ENCODE measurements at regions not wholly inside any gene's neighbourhood (a gene's known extent, or its start where the extent isn't known, plus 50 kb on each side); places are given as distances from the start of the nearest gene placed in this dataset.

DNA sequence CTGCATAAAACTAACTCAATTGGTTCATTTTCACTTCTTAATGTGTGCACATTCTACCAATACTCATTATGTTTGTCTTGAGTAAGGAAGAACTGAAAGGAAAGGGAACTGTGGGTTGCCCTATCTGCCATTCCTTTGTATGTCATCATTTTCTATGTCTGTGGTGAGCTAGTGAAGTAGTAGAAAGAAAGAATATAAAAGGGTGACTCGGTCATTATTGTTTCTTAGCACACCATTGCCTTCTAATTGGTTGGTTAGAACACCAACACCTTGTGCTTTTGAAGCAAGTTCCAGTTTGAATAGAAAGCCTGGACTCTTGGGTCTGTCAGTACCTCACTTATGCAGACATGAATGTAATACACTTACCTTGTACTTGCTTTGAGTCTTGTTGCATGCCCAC is 64.3 kb upstream of the MDFIC start:
- Histone ChIP-seq H3K9me3 (ENCODE audit: low read depth, low read length, poor library complexity, severe bottlenecking) (no peaks in the 10 kb centered on the region), H3K36me3 (ENCODE audit: insufficient read depth, low read length, poor library complexity, severe bottlenecking) (no peaks in the 10 kb centered on the region), H3K27me3 (replicated peaks; ENCODE audit: insufficient read depth, low read depth, low read length, poor library complexity) (no peaks in the 10 kb centered on the region), H3K27ac (ENCODE audit: low read depth, low read length, poor library complexity, severe bottlenecking) (no peak overlapping the region), H3K4me1 (ENCODE audit: insufficient read depth, low read length, poor library complexity, severe bottlenecking) (peaks cover 3% of the 10 kb centered on the region), H3K4me3 (ENCODE audit: low read depth, low read length, poor library complexity, severe bottlenecking) (no peak overlapping the region)
- BruUV-seq (replicated peaks): no TSS peak
- ChIA-PET POLR2A (ENCODE audit: low non-redundant PET) (no interaction called here), CTCF (no interaction called here)
- no peak for DNase-seq (ENCODE audit: low spot score)
- TF ChIP-seq, protein P1, sequence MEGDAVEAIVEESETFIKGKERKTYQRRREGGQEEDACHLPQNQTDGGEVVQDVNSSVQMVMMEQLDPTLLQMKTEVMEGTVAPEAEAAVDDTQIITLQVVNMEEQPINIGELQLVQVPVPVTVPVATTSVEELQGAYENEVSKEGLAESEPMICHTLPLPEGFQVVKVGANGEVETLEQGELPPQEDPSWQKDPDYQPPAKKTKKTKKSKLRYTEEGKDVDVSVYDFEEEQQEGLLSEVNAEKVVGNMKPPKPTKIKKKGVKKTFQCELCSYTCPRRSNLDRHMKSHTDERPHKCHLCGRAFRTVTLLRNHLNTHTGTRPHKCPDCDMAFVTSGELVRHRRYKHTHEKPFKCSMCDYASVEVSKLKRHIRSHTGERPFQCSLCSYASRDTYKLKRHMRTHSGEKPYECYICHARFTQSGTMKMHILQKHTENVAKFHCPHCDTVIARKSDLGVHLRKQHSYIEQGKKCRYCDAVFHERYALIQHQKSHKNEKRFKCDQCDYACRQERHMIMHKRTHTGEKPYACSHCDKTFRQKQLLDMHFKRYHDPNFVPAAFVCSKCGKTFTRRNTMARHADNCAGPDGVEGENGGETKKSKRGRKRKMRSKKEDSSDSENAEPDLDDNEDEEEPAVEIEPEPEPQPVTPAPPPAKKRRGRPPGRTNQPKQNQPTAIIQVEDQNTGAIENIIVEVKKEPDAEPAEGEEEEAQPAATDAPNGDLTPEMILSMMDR (conservative IDR thresholded peaks at IDR 0.05; ENCODE audit: low read depth, low read length): no peak
- no peak for TF ChIP-seq EZH2 (IDR thresholded peaks at IDR 0.05; ENCODE audit: borderline replicate concordance, low read depth, low read length, poor library complexity, severe bottlenecking)
- intact Hi-C loops (cut with micrococcal nuclease; ENCODE audit: unreplicated experiment): no loop called here

DNA sequence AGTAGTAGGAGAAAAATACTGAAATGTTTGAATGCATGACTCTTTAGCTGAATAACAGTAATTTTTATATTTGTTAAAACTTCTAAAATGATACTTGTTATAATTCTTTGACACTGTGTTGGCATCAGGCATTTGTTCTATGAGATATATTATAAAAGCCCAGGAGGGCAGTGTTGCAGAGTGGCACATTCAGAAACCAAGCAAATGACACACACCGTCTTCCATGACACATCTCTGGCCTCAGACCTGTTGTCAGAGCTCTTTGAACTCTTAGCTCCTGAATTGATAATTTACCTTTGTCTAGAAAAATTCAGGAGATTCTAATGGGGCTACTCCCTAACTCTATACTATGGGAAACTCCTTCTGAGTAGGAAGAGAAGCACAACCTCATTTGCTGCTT is 62.4 kb upstream of the MDFIC start:
- ChIA-PET CTCF (no interaction called here), POLR2A (ENCODE audit: low non-redundant PET) (no interaction called here)
- H3K27me3 ChIP-seq (replicated peaks; ENCODE audit: insufficient read depth, low read depth, low read length, poor library complexity): no peaks in the 10 kb centered on the region
- H3K36me3 ChIP-seq (ENCODE audit: insufficient read depth, low read length, poor library complexity, severe bottlenecking): no peaks in the 10 kb centered on the region
- peaks cover 3% of the 10 kb centered on the region for H3K4me1 ChIP-seq (ENCODE audit: insufficient read depth, low read length, poor library complexity, severe bottlenecking)
- no peak overlapping the region for H3K27ac ChIP-seq (ENCODE audit: low read depth, low read length, poor library complexity, severe bottlenecking)
- no TSS peak for BruUV-seq (replicated peaks)
- no peaks in the 10 kb centered on the region for H3K9me3 ChIP-seq (ENCODE audit: low read depth, low read length, poor library complexity, severe bottlenecking)
- intact Hi-C loops (cut with micrococcal nuclease; ENCODE audit: unreplicated experiment): no loop called here
- no peak for TF ChIP-seq EZH2 (IDR thresholded peaks at IDR 0.05; ENCODE audit: borderline replicate concordance, low read depth, low read length, poor library complexity, severe bottlenecking)
- TF ChIP-seq, protein P1 (conservative IDR thresholded peaks at IDR 0.05; ENCODE audit: low read depth, low read length): no peak
- no peak for DNase-seq (ENCODE audit: low spot score)
- H3K4me3 ChIP-seq (ENCODE audit: low read depth, low read length, poor library complexity, severe bottlenecking): no peak overlapping the region

DNA sequence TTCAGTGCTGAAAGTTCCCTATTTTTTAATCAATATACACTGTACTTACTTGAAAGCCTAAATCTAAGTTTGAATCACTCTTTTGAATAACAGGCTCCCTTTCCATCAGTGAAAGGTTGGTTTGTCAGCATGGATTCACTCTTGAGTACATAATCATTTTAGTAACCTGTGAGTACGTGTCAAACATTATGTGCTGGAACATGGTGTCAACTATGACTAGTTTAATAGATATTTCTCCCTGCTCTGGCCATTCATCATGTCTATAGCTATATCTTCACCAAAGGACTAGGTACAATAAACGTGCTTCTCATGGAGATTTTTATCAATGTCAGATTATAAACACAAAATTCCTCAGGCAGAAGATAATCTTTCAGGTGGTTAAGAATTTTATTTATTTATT is 61.7 kb upstream of the MDFIC start:
- no peaks in the 10 kb centered on the region for H3K9me3 ChIP-seq (ENCODE audit: low read depth, low read length, poor library complexity, severe bottlenecking)
- ChIA-PET CTCF (no interaction called here), POLR2A (ENCODE audit: low non-redundant PET) (no interaction called here)
- no peaks in the 10 kb centered on the region for H3K4me1 ChIP-seq (ENCODE audit: insufficient read depth, low read length, poor library complexity, severe bottlenecking)
- no peak for DNase-seq (ENCODE audit: low spot score)
- H3K27me3 ChIP-seq (replicated peaks; ENCODE audit: insufficient read depth, low read depth, low read length, poor library complexity): no peaks in the 10 kb centered on the region
- TF ChIP-seq, protein P1 (conservative IDR thresholded peaks at IDR 0.05; ENCODE audit: low read depth, low read length): no peak
- TF ChIP-seq EZH2 (IDR thresholded peaks at IDR 0.05; ENCODE audit: borderline replicate concordance, low read depth, low read length, poor library complexity, severe bottlenecking): no peak
- H3K36me3 ChIP-seq (ENCODE audit: insufficient read depth, low read length, poor library complexity, severe bottlenecking): no peaks in the 10 kb centered on the region
- intact Hi-C loops (cut with micrococcal nuclease; ENCODE audit: unreplicated experiment): loop anchor here (10.0 kb wide), 3 partner anchors 355 to 995 kb away; no protein-coding TSS in a partner anchor
- no peak overlapping the region for H3K27ac ChIP-seq (ENCODE audit: low read depth, low read length, poor library complexity, severe bottlenecking)
- H3K4me3 ChIP-seq (ENCODE audit: low read depth, low read length, poor library complexity, severe bottlenecking): no peak overlapping the region
- no TSS peak for BruUV-seq (replicated peaks)

Data from A673 (cell line).